ENCODE measurements at regions not wholly inside any gene's neighbourhood (a gene's known extent, or its start where the extent isn't known, plus 50 kb on each side); places are given as distances from the start of the nearest gene placed in this dataset.
A peak's percentile ranks its signal among the peaks of the same experiment; 100 is the strongest.
"Not testable (repeated sequence)": the region's sequence is repeated elsewhere in the genome, so short reads cannot be mapped to it uniquely, and the experiment has no call there.

- not testable (repeated sequence) for DNase-seq
Observed at GRCh38 chr5:60041508-60041907, 148.0 kb upstream of the PDE4D start.

GRCh38 chr5:60036192-60036938 lies 142.8 kb upstream of the PDE4D start:
- no peak for DNase-seq

GRCh38 chr5:60026161-60026560 lies 132.6 kb upstream of the PDE4D start:
- DNase-seq = no peak

DNA sequence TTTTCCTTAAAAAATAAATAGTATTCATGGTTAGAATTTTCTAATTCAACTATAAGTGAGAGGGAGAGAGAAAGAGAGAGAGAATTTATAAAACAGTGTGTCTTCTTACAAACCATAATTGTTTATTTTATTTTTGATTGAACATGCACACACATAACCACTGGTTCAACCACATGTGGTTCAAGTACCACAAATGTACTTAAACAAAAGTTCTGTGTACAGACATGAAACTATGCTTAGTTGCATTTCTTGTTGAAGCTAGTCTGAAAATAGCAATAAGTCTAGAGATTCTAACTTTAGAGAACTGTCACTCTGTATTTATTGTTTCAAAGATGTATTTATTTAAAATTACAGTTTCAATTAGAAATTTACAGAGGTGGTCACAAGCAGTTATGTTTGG lies 130.6 kb upstream of the PDE4D start:
- no peak for DNase-seq

DNA sequence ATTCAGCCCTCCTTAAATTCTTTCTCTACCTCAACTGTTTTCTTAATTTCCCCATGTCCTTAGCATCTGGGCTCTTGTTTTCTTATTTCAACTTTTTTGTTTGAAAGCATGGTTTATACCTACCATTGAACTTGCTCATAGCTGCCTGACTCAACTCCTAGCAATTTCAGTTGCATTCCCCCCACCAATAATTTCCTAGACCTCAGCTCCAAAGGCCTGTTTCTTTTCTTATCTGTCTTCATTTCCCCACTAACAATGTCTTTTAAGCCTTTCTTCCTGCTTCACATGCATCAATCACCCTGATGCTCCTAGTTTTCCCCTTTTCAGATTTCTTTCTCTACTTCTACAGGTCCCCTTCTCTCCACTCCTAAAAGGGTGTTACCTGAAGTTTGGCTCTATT lies 129.7 kb upstream of the PDE4D start:
- no peak for DNase-seq

DNA sequence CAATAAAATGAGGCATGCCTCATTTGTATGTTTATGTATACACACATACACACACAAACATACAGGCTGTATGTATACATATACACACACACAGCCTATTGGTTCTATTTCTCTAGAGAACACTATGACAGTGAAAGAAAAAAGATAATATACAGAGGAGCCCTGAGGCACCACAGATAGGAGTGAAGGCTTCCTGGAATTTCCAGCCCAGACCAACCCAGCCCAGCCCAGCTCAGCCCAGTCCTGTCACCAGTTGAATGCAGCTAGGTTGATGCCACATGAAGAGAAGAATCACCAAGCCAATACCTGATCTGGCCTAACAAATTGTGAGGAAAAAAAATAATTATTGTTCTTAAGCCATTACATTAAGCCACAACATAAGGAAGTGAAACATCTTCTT lies 126.9 kb upstream of the PDE4D start:
- no peak for DNase-seq

DNA sequence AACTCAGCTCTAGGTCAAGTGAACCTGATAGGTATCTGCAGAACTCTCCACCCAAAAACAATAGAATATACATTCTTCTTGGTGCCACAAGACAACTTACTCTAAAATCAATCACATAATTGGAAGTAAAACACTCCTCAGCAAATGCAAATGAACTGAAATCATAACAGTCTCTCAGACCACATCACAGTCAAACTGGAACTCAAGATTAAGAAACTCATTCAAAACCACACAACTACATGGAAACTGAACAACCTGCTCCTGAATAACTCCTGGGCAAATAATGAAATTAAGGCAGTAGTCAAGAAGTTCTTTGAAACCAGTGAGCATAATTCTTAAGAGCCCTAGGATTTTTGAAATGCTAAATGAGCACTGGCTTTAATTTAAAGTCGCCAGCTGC lies 125.4 kb upstream of the PDE4D start:
- not testable (repeated sequence) for DNase-seq

- no peak for DNase-seq
Observed at GRCh38 chr5:60018091-60018490, 124.6 kb upstream of the PDE4D start.

GRCh38 chr5:60014331-60014730 lies 120.8 kb upstream of the PDE4D start:
- DNase-seq = no peak

GRCh38 chr5:60010853-60011252 lies 117.3 kb upstream of the PDE4D start:
- no peak for DNase-seq

DNA sequence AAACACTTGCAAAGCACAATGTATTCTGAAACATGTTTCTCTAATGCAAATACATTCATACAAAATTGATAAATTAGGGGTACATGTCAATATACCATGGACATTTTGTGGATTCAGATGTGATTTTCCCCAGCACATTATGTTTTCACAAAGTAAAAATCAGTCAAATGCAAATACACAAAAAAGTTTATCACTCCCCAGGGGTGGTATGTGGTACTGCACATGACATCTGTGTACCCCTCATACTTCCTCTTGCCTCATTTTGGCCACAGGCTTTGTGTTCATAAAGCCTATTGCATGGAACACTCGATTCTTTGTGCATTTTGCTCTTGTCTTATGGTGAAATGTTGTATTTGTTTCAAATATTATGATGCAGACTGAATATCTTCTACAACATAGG lies 116.8 kb upstream of the PDE4D start:
- no peak for DNase-seq

GRCh38 chr5:60007729-60008128 lies 114.2 kb upstream of the PDE4D start:
- no peak for DNase-seq

DNA sequence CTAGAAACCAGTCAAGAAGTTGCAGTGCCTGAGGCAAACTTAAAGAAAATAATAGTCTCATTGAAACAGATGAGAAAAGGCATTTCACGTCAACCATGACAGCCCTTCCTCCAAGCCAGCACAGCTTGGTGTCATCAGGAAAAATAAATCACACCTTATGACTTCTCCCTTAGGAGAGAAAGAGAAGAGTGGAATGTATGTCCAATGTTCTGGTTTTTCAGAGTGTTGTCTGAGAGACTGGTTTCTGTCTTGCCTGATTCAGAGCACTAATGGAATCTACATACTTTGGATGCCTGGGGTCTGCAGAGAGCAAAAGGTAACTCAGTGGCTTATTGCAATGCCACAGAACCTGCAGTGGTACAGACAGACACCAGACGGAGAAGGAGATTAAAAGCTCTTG lies 105.5 kb upstream of the PDE4D start:
- DNase-seq = no peak

- DNase-seq = no peak
Observed at GRCh38 chr5:59992206-59992605, 98.7 kb upstream of the PDE4D start.

GRCh38 chr5:59988396-59988795 lies 94.9 kb upstream of the PDE4D start:
- peak; percentile 3 for DNase-seq

GRCh38 chr5:59976342-59976741 lies 82.8 kb upstream of the PDE4D start:
- DNase-seq = no peak

DNA sequence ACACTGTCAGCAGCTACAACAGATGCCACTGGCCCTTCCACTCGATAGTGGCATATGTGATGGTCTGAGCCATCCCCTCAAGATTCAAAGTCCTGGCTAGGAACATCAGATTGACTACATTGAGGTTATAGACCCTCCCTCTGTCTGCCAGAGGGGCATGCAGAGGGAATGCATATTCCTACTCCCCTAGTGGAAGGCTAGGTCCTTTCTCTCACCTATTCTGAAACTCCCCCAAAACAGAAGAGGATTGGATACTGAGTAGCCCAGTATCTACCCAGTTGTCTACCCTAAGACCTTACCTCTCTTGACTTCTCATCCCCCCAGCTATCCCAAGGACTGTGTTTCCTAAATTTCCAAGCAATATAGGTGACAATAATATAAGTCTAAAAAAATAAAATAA lies 78.5 kb upstream of the PDE4D start:
- DNase-seq = no peak

DNA sequence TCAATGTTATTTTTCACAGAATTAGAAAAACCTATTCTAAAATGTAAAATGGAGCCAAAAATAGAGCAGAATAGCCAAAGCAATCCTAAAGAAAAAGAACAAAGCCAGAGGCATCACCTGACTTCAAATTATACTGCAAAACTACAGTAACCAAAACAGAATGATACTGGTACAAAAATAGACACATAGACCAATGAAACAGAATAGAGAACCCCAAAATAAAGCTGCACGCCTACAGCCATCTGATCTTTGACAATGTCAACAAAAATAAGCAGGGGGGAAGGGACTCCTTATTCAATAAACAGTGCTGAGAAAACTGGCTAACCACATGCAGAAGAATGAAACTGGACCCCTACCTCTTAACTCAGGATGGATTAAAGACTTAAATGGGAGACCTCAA lies 65.8 kb upstream of the PDE4D start:
- DNase-seq = no peak

- no peak for DNase-seq
Observed at GRCh38 chr5:59956130-59956783, 62.7 kb upstream of the PDE4D start.

DNA sequence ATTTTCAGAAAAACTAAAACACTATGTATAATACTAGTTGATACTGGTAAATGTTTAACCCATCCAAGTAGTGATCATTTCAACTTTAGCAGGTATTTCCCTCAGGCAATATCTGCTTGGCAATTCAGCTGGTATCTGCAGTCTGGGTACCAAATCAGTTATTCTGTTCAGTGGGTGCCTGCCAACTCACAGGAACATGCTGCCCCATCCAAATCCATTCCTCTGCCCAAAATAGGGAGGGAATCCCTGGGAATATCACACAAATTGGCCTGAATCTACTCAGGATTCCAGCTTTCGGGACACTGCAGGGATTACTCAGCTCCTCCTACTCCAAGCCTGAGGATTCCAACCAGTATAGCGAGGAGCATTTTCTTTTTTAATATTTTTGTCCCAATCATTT lies 61.7 kb upstream of the PDE4D start:
- DNase-seq = no peak

- DNase-seq = no peak
Observed at GRCh38 chr5:59943452-59944113, 50.1 kb upstream of the PDE4D start.
